Ramos (cell line): ENCODE measurements at regions not wholly inside any gene's neighbourhood (a gene's known extent, or its start where the extent isn't known, plus 50 kb on each side); places are given as distances from the start of the nearest gene placed in this dataset.

Source experiments
- in situ Hi-C: fragments of 300-500 bp; cut with MboI; formaldehyde crosslinking; loops from one replicate; pipeline ENCODE4 v1.14.3; 2022; ENCODE audit warnings: low sequenced_read_pairs; ENCODE audit not compliant: unreplicated experiment

- in situ Hi-C loops: no loop called here
Observed at GRCh38 chr14:66087231-66087630, 398.9 kb upstream of the CCDC196 start.

DNA sequence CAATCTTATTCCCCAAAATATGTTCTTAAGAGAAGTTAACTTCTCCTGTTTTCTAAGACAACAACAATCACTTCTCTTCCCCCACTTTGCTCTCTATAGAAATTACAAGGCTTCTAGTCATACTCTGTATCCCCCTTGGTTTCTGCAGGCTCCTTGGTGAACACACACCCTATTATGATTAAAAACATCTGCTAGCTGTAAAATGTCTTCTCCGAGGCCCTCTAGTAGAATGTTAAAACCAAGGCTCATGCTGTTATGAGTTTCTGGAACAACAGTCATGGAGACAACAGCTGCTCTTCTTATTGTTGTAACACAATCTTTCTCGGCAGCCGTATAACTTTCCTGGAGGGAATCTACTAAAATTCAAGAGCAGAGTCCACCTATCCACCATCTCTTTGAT lies 397.5 kb upstream of the CCDC196 start:
- in situ Hi-C loops: no loop called here

DNA sequence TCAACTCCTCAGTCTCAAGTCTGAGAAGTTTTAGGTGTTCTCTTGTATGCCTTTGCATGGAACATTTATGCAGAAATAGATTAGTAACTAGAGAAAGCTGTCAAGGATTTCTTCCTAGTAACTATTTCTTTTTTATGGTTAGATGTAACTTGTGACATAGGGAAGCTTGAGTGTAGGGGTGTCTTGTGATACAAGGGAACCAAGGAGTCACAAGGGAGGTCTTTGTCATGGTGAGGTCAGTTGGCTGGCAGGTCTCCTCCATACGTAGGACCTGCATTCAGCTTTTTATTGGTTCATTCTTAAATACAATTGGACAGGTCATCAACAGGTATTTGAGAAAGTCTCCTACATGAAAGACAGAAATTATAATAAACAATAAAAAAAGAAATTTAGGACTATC lies 394.0 kb upstream of the CCDC196 start:
- in situ Hi-C loops: no loop called here

DNA sequence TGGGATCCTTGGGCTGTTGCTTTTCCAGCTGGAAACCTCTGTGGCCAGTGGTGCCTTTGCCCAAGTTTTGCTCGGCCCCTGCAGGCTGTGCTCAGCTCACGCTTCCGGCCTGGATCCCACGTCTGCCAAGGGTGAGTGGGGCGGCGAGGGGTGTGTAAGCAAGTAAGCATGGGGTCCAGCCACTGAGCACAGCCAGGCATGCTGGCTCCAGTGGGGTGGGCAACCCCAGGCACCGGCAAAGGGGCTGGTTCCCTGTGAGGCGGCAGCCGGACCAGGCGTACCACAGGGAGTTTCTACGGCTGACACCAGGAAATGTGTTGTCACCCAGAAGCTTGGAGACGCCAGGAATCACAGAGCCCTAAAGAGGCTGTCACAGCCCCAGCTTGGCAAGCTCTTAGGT lies 393.4 kb upstream of the CCDC196 start:
- in situ Hi-C loops: no loop called here

- in situ Hi-C loops: no loop called here
Observed at GRCh38 chr14:66094001-66094727, 392.0 kb upstream of the CCDC196 start.

DNA sequence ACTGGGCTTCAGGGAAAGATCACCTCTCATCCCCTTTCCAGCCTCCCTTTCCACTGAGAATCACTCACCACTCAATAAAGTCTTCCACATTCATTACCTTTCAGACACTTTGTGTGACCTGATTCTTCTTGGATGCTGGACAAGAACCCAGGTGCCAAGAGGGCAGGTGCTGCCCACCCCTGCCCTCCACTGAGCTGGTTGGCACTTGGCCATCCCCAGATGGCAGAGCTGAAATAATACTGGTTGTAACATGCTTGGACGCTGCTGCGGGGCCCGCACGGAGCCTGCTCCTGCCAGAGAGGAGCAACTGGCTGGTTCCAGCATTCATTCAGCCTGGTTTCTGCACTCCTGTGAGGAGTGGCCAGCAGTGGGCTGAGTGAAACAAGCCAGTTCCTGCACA lies 386.7 kb upstream of the CCDC196 start:
- in situ Hi-C loops: no loop called here

- in situ Hi-C loops: no loop called here
Observed at GRCh38 chr14:66099931-66100330, 386.2 kb upstream of the CCDC196 start.

DNA sequence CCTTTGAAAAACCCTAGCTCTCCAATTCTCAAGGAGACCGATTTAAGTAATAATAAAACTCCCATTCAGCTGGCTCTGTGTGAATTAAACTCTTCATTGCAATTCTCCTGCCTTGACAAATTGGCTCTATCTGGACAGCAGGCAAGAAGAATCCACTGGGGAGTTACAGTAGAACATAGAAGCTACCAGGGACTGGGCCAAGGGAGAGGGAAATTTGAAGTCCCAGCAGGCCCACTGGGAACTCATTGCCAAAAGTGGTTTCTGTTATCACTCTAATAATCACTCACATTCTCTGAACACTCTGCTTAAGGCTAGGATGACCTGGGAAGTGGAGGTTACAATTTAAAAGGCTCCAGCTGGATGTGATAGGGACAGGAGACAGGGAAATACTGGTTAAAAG lies 384.5 kb upstream of the CCDC196 start:
- in situ Hi-C loops: no loop called here

- in situ Hi-C loops: no loop called here
Observed at GRCh38 chr14:66104486-66104885, 381.7 kb upstream of the CCDC196 start.

GRCh38 chr14:66105815-66106214 lies 380.4 kb upstream of the CCDC196 start:
- in situ Hi-C loops: no loop called here

DNA sequence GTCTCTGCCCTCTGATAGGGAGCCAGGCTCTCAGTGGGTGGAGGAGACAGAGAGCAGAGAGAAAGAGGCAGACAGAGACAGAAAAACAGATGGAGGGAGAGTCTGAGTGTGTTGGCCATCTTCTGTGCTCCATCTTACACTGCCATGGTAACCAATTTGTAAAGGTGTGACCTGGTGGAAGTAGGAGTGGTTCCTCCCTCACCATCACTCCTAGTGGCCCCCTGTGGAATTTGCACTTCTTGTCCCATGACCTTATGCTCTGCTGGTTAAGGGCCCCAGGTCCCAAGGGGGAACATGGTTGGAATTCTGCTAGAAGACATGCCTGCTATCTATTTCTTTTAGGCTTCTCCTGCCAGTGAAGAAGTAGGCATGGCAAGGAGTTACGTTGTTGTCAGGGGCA lies 376.7 kb upstream of the CCDC196 start:
- in situ Hi-C loops: no loop called here

GRCh38 chr14:66111891-66112290 lies 374.3 kb upstream of the CCDC196 start:
- in situ Hi-C loops: no loop called here

- in situ Hi-C loops: no loop called here
Observed at GRCh38 chr14:66114071-66114470, 372.1 kb upstream of the CCDC196 start.

- in situ Hi-C loops: no loop called here
Observed at GRCh38 chr14:66115740-66116502, 370.2 kb upstream of the CCDC196 start.

GRCh38 chr14:66116732-66117131 lies 369.4 kb upstream of the CCDC196 start:
- in situ Hi-C loops: no loop called here

DNA sequence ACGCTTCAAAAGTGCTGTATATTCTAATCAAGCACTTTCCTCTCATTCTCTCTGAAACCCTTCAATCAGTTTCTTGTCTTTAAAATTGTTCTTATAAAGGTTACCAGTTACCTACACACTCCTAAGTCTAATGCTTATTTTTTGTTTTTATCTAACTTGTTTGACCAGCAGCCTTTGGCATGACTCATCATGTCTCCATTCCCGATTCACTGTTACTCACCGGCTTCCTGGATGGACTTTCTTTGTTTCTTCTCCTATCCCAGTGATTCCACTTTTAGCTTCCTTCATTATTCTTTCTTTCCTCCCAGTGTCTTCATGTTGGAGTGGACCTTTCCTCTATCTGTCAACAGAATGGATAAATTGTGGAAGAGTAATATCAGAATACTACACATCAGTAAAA lies 368.6 kb upstream of the CCDC196 start:
- in situ Hi-C loops: no loop called here

- in situ Hi-C loops: no loop called here
Observed at GRCh38 chr14:66119606-66120231, 366.5 kb upstream of the CCDC196 start.

GRCh38 chr14:66120402-66120801 lies 365.8 kb upstream of the CCDC196 start:
- in situ Hi-C loops: no loop called here

GRCh38 chr14:66121859-66122258 lies 364.3 kb upstream of the CCDC196 start:
- in situ Hi-C loops: no loop called here

GRCh38 chr14:66129224-66129623 lies 356.9 kb upstream of the CCDC196 start:
- in situ Hi-C loops: no loop called here

- in situ Hi-C loops: no loop called here
Observed at GRCh38 chr14:66131111-66131510, 355.1 kb upstream of the CCDC196 start.
